Urinary bladder (tissue), 3 donors: ENCODE measurements at regions not wholly inside any gene's neighbourhood (a gene's known extent, or its start where the extent isn't known, plus 50 kb on each side); places are given as distances from the start of the nearest gene placed in this dataset.

Source experiments
- DNase-seq: peaks from one replicate; pipeline ENCODE4 v3.0.0-alpha.2; 2015; ENCODE audit errors: extremely low spot score
- H3K27ac ChIP-seq: one replicate; pipeline ENCODE4 v1.5.1; 2013; ENCODE audit warnings: low read depth, mild to moderate bottlenecking, moderate library complexity
- H3K36me3 ChIP-seq: one replicate; pipeline ENCODE4 v1.6.1; 2013; ENCODE audit warnings: mild to moderate bottlenecking, moderate library complexity; ENCODE audit not compliant: insufficient read depth
- H3K4me1 ChIP-seq: one replicate; pipeline ENCODE4 v1.6.1; 2013; ENCODE audit warnings: mild to moderate bottlenecking, moderate library complexity; ENCODE audit not compliant: insufficient read depth
- H3K4me3 ChIP-seq: one replicate; pipeline ENCODE4 v1.5.1; 2013; ENCODE audit warnings: low read depth, low read length
- WGBS: extraction: QIAGEN DNeasy Blood & Tissue Kit; methylation state at CpG from one replicate; pipeline ENCODE4 v1.1.7; 2013; 5-methylcytosine and 5-hydroxymethylcytosine counted together
- donor health status: healthy with polysubstance abuse.
- donor health status: healthy.

- no peak for DNase-seq
- Histone ChIP-seq H3K36me3 (no peaks in the 10 kb centered on the region), H3K4me3 (no peak overlapping the region), H3K4me1 (no peaks in the 10 kb centered on the region), H3K27ac (no peak overlapping the region)
- WGBS: 76% methylated on average over 8 of the region's 8 CpGs
Measured at GRCh38 chr10:28378986-28379585, 76.2 kb upstream of the MPP7 start.

GRCh38 chr10:28381466-28381865 is 78.6 kb upstream of the MPP7 start:
- Histone ChIP-seq H3K4me1 (no peaks in the 10 kb centered on the region), H3K4me3 (no peak overlapping the region), H3K27ac (no peak overlapping the region), H3K36me3 (no peaks in the 10 kb centered on the region)
- no peak for DNase-seq

GRCh38 chr10:28381903-28382347 is 79.1 kb upstream of the MPP7 start:
- no peaks in the 10 kb centered on the region for H3K36me3 ChIP-seq
- no peak overlapping the region for H3K4me3 ChIP-seq
- DNase-seq: peak; percentile 74
- 43% methylated on average over 12 of the region's 12 CpGs for WGBS
- H3K4me1 ChIP-seq: no peaks in the 10 kb centered on the region
- no peak overlapping the region for H3K27ac ChIP-seq

- H3K36me3 ChIP-seq: no peaks in the 10 kb centered on the region
Measured at GRCh38 chr10:28382525-28383269, 79.8 kb upstream of the MPP7 start.

GRCh38 chr10:28384557-28384956 is 81.7 kb upstream of the MPP7 start:
- H3K4me1 ChIP-seq: no peaks in the 10 kb centered on the region
- H3K4me3 ChIP-seq: no peak overlapping the region
- H3K36me3 ChIP-seq: no peaks in the 10 kb centered on the region
- WGBS: 97% methylated on average over 2 of the region's 2 CpGs
- no peak for DNase-seq
- H3K27ac ChIP-seq: no peak overlapping the region

More at GRCh38 chr10:28382525-28383269, 79.8 kb upstream of the MPP7 start:
- DNase-seq: no peak
- Histone ChIP-seq H3K4me1 (no peaks in the 10 kb centered on the region), H3K27ac (no peak overlapping the region), H3K4me3 (no peak overlapping the region)
- WGBS: 62% methylated on average over 13 of the region's 13 CpGs

GRCh38 chr10:28385748-28386502 is 83.1 kb upstream of the MPP7 start:
- H3K36me3 ChIP-seq: no peaks in the 10 kb centered on the region
- H3K4me3 ChIP-seq: no peak overlapping the region
- no peak for DNase-seq
- no peak overlapping the region for H3K27ac ChIP-seq
- H3K4me1 ChIP-seq: no peaks in the 10 kb centered on the region
- 80% methylated on average over 6 of the region's 6 CpGs for WGBS

GRCh38 chr10:28386503-28386868 is 83.6 kb upstream of the MPP7 start:
- no peak for DNase-seq
- H3K36me3 ChIP-seq: no peaks in the 10 kb centered on the region
- WGBS: 65% methylated on average over 4 of the region's 4 CpGs
- no peak overlapping the region for H3K4me3 ChIP-seq
- no peaks in the 10 kb centered on the region for H3K4me1 ChIP-seq
- no peak overlapping the region for H3K27ac ChIP-seq

- Histone ChIP-seq H3K4me1 (no peaks in the 10 kb centered on the region), H3K36me3 (no peaks in the 10 kb centered on the region), H3K27ac (no peak overlapping the region), H3K4me3 (no peak overlapping the region)
- WGBS: 64% methylated on average over 7 of the region's 7 CpGs
- DNase-seq: no peak
Measured at GRCh38 chr10:28387140-28387539, 84.3 kb upstream of the MPP7 start.

- no peaks in the 10 kb centered on the region for H3K36me3 ChIP-seq
- H3K4me3 ChIP-seq: no peak overlapping the region
- DNase-seq: no peak
- WGBS: 90% methylated on average over 5 of the region's 5 CpGs
- no peaks in the 10 kb centered on the region for H3K4me1 ChIP-seq
- no peak overlapping the region for H3K27ac ChIP-seq
Measured at GRCh38 chr10:28391283-28391682, 88.4 kb upstream of the MPP7 start.

- H3K36me3 ChIP-seq: no peaks in the 10 kb centered on the region
- DNase-seq: peak; percentile 32
- H3K4me3 ChIP-seq: no peak overlapping the region
- WGBS: 13% methylated on average over 8 of the region's 8 CpGs
- H3K27ac ChIP-seq: no peak overlapping the region
- H3K4me1 ChIP-seq: no peaks in the 10 kb centered on the region
Measured at GRCh38 chr10:28393956-28394568, 91.2 kb upstream of the MPP7 start.

- no peak overlapping the region for H3K27ac ChIP-seq
- H3K4me1 ChIP-seq: no peaks in the 10 kb centered on the region
- H3K36me3 ChIP-seq: no peaks in the 10 kb centered on the region
- 51% methylated on average over 4 of the region's 4 CpGs for WGBS
- H3K4me3 ChIP-seq: no peak overlapping the region
- DNase-seq: no peak
Measured at GRCh38 chr10:28396331-28396730, 93.5 kb upstream of the MPP7 start.

- WGBS: 94% methylated on average over 6 of the region's 6 CpGs
- no peak for DNase-seq
- Histone ChIP-seq H3K4me1 (no peaks in the 10 kb centered on the region), H3K27ac (no peak overlapping the region), H3K36me3 (no peaks in the 10 kb centered on the region), H3K4me3 (no peak overlapping the region)
Measured at GRCh38 chr10:28397229-28397628, 94.4 kb upstream of the MPP7 start.

GRCh38 chr10:28400176-28400575 is 97.3 kb upstream of the MPP7 start:
- no peak for DNase-seq
- no peak overlapping the region for H3K4me3 ChIP-seq
- H3K36me3 ChIP-seq: no peaks in the 10 kb centered on the region
- 49% methylated on average over 9 of the region's 9 CpGs for WGBS
- H3K4me1 ChIP-seq: no peaks in the 10 kb centered on the region
- H3K27ac ChIP-seq: no peak overlapping the region

GRCh38 chr10:28400681-28401080 is 97.8 kb upstream of the MPP7 start:
- Histone ChIP-seq H3K4me3 (no peak overlapping the region), H3K36me3 (no peaks in the 10 kb centered on the region), H3K27ac (no peak overlapping the region), H3K4me1 (no peaks in the 10 kb centered on the region)
- no peak for DNase-seq
- 88% methylated on average over 5 of the region's 5 CpGs for WGBS
